ENCODE measurements at regions not wholly inside any gene's neighbourhood (a gene's known extent, or its start where the extent isn't known, plus 50 kb on each side); places are given as distances from the start of the nearest gene placed in this dataset.
"Not testable (repeated sequence)": the region's sequence is repeated elsewhere in the genome, so short reads cannot be mapped to it uniquely, and the experiment has no call there.

- DNase-seq (ENCODE audit: low read depth in 1 of 2, low spot score in 1 of 2), result no peak
- TF ChIP-seq CTCF (IDR thresholded peaks at IDR 0.05; ENCODE audit: low read depth, low read length), result no peak
- H3K36me3 ChIP-seq, result no peaks in the 10 kb centered on the region
- H3K4me1 ChIP-seq (ENCODE audit: low read depth), result no peaks in the 10 kb centered on the region
- no peaks in the 10 kb centered on the region for H3K9me3 ChIP-seq (ENCODE audit: low read depth)
- H3K4me3 ChIP-seq, result no peak overlapping the region
- H3K27ac ChIP-seq, result no peak overlapping the region
- H3K27me3 ChIP-seq, result no peaks in the 10 kb centered on the region
Observed at GRCh38 chr13:104530741-104531140, 1464.5 kb upstream of the SLC10A2 start.

GRCh38 chr13:104526561-104526960 lies 1460.3 kb upstream of the SLC10A2 start:
- Histone ChIP-seq H3K4me3 (no peak overlapping the region), H3K4me1 (ENCODE audit: low read depth) (no peaks in the 10 kb centered on the region), H3K36me3 (no peaks in the 10 kb centered on the region), H3K9me3 (ENCODE audit: low read depth) (no peaks in the 10 kb centered on the region), H3K27me3 (no peaks in the 10 kb centered on the region), H3K27ac (no peak overlapping the region)
- no peak for TF ChIP-seq CTCF (IDR thresholded peaks at IDR 0.05; ENCODE audit: low read depth, low read length)
- DNase-seq (ENCODE audit: low read depth in 1 of 2, low spot score in 1 of 2), result no peak

- H3K4me1 ChIP-seq (ENCODE audit: low read depth), result no peaks in the 10 kb centered on the region
- H3K36me3 ChIP-seq, result no peaks in the 10 kb centered on the region
- H3K27me3 ChIP-seq, result no peaks in the 10 kb centered on the region
- no peak for TF ChIP-seq CTCF (IDR thresholded peaks at IDR 0.05; ENCODE audit: low read depth, low read length)
- H3K4me3 ChIP-seq, result no peak overlapping the region
- no peak overlapping the region for H3K27ac ChIP-seq
- DNase-seq (ENCODE audit: low read depth in 1 of 2, low spot score in 1 of 2), result no peak
- H3K9me3 ChIP-seq (ENCODE audit: low read depth), result no peaks in the 10 kb centered on the region
Observed at GRCh38 chr13:104525467-104525866, 1459.2 kb upstream of the SLC10A2 start.

- DNase-seq (ENCODE audit: low read depth in 1 of 2, low spot score in 1 of 2), result no peak
Observed at GRCh38 chr13:104522235-104523072, 1456.2 kb upstream of the SLC10A2 start.

GRCh38 chr13:104510422-104510821 lies 1444.2 kb upstream of the SLC10A2 start:
- Histone ChIP-seq H3K4me3 (no peak overlapping the region), H3K36me3 (no peaks in the 10 kb centered on the region), H3K27ac (no peak overlapping the region), H3K27me3 (no peaks in the 10 kb centered on the region), H3K9me3 (ENCODE audit: low read depth) (no peaks in the 10 kb centered on the region), H3K4me1 (ENCODE audit: low read depth) (no peaks in the 10 kb centered on the region)
- TF ChIP-seq CTCF (IDR thresholded peaks at IDR 0.05; ENCODE audit: low read depth, low read length), result no peak
- DNase-seq (ENCODE audit: low read depth in 1 of 2, low spot score in 1 of 2), result no peak

More at GRCh38 chr13:104522235-104523072, 1456.2 kb upstream of the SLC10A2 start:
- H3K36me3 ChIP-seq, result no peaks in the 10 kb centered on the region
- TF ChIP-seq CTCF (IDR thresholded peaks at IDR 0.05; ENCODE audit: low read depth, low read length), result no peak
- H3K9me3 ChIP-seq (ENCODE audit: low read depth), result no peaks in the 10 kb centered on the region
- H3K27ac ChIP-seq, result no peak overlapping the region
- no peak overlapping the region for H3K4me3 ChIP-seq
- no peaks in the 10 kb centered on the region for H3K4me1 ChIP-seq (ENCODE audit: low read depth)
- H3K27me3 ChIP-seq, result no peaks in the 10 kb centered on the region

- not testable (repeated sequence) for H3K36me3 ChIP-seq; DNase-seq (ENCODE audit: low read depth in 1 of 2, low spot score in 1 of 2); H3K27me3 ChIP-seq; H3K9me3 ChIP-seq (ENCODE audit: low read depth); H3K4me3 ChIP-seq; H3K27ac ChIP-seq; H3K4me1 ChIP-seq (ENCODE audit: low read depth)
Observed at GRCh38 chr13:104493502-104493901, 1427.3 kb upstream of the SLC10A2 start.

All from cardiac muscle cell (in vitro differentiated cells and primary cell).